ENCODE measurements at regions not wholly inside any gene's neighbourhood (a gene's known extent, or its start where the extent isn't known, plus 50 kb on each side); places are given as distances from the start of the nearest gene placed in this dataset.

DNA sequence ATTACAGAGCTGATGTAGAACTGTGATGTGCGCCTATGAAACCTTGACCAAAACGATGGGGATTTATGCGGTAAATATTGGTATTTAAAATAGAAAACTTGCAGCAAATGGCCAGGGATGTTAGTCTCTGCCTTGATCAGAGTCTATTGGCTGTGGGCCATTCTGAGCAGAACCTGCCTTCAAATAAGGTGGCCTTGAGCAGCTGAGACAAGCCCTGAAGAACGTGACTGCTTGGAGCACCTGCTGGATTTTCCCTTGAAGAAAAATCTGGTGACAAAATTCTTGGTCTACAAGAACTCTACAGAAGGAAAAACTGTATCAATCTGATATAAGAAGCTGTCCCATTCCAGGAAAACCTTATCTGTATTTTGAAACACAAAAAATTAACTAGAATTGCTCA is 820.1 kb upstream of the EPHA6 start:
- no peaks in the 10 kb centered on the region for H3K4me1 ChIP-seq
- H3K36me3 ChIP-seq = no peaks in the 10 kb centered on the region
- H3K27ac ChIP-seq = no peak overlapping the region
- WGBS, 2 donors = 87 to 89% methylated on average over 4 of the region's 4 CpGs
- TF ChIP-seq, protein P1, sequence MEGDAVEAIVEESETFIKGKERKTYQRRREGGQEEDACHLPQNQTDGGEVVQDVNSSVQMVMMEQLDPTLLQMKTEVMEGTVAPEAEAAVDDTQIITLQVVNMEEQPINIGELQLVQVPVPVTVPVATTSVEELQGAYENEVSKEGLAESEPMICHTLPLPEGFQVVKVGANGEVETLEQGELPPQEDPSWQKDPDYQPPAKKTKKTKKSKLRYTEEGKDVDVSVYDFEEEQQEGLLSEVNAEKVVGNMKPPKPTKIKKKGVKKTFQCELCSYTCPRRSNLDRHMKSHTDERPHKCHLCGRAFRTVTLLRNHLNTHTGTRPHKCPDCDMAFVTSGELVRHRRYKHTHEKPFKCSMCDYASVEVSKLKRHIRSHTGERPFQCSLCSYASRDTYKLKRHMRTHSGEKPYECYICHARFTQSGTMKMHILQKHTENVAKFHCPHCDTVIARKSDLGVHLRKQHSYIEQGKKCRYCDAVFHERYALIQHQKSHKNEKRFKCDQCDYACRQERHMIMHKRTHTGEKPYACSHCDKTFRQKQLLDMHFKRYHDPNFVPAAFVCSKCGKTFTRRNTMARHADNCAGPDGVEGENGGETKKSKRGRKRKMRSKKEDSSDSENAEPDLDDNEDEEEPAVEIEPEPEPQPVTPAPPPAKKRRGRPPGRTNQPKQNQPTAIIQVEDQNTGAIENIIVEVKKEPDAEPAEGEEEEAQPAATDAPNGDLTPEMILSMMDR (IDR thresholded peaks at IDR 0.05) = no peak
- TF ChIP-seq POLR2A (IDR thresholded peaks at IDR 0.05) = no peak
- no peaks in the 10 kb centered on the region for H3K27me3 ChIP-seq
- intact Hi-C loops (cut with DNase I) = no loop called here
- DNase-seq = no peak
- H3K9me3 ChIP-seq = no peaks in the 10 kb centered on the region
- no peak overlapping the region for H3K4me3 ChIP-seq (replicated peaks in 1 of 3)

DNA sequence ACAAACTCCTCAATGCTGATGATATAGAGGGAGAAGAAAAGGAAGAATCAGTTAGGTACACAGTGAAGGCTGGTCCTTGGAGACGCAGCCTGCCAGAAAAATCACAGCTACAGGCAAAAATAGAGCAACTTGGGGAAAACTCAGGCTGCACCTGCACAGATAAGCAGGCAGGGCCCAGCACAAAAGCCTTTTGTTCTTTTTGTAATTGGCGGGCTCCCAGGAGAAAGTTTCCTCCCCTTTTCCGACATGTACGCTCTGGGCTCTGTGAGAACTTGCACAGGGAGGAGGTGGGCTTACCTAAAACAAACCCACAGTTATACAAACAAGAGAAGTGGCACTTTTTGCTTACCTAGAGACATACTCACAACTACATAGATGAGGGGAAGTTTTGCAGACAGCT is 813.4 kb upstream of the EPHA6 start:
- TF ChIP-seq POLR2A (IDR thresholded peaks at IDR 0.05) = no peak
- TF ChIP-seq, protein P1 (IDR thresholded peaks at IDR 0.05) = no peak
- Histone ChIP-seq H3K27ac (no peak overlapping the region), H3K9me3 (no peaks in the 10 kb centered on the region), H3K27me3 (no peaks in the 10 kb centered on the region), H3K4me1 (peaks cover 0 to 1% of the 10 kb centered on the region in 2 donors), H3K4me3 (replicated peaks in 1 of 3) (no peak overlapping the region), H3K36me3 (no peaks in the 10 kb centered on the region)
- 50 to 65% methylated on average over 4 of the region's 4 CpGs for whole genome bisulfite sequencing, 2 donors
- intact Hi-C loops (cut with DNase I) = no loop called here
- no peak for DNase-seq

GRCh38 chr3:96007650-96008195 is 806.7 kb upstream of the EPHA6 start:
- H3K4me3 ChIP-seq (replicated peaks in 1 of 3) = no peak overlapping the region
- no peaks in the 10 kb centered on the region for H3K36me3 ChIP-seq
- intact Hi-C loops (cut with DNase I) = no loop called here
- TF ChIP-seq POLR2A (IDR thresholded peaks at IDR 0.05) = no peak
- TF ChIP-seq, protein P1 (IDR thresholded peaks at IDR 0.05) = no peak
- DNase-seq = no peak
- H3K27ac ChIP-seq = no peak overlapping the region
- H3K27me3 ChIP-seq = no peaks in the 10 kb centered on the region
- H3K4me1 ChIP-seq = peaks cover 0 to 3% of the 10 kb centered on the region in 2 donors
- no peaks in the 10 kb centered on the region for H3K9me3 ChIP-seq

DNA sequence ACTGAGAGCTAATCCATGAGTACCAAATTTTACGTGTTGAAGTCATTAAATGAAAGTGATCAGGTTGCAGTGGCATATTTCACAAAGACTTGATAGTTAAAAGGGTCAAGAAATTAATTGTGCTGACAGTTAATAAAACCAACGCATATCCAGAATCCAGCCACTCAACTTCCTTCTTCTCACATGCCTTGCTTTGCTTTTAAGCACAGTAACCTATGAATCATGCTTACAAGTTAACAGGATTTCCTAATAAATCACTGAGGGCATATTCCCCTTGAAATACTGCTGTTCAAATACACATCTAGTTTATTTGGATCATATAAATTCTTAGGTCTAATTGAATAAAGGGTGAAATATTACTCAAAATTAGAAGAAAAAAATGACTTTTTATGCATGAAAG is 801.5 kb upstream of the EPHA6 start:
- Histone ChIP-seq H3K36me3 (no peaks in the 10 kb centered on the region), H3K4me3 (replicated peaks in 1 of 3) (no peak overlapping the region), H3K27ac (no peak overlapping the region), H3K4me1 (no peaks in the 10 kb centered on the region), H3K9me3 (no peaks in the 10 kb centered on the region), H3K27me3 (no peaks in the 10 kb centered on the region)
- intact Hi-C loops (cut with DNase I) = no loop called here
- TF ChIP-seq, protein P1 (IDR thresholded peaks at IDR 0.05) = no peak
- no peak for TF ChIP-seq POLR2A (IDR thresholded peaks at IDR 0.05)
- no peak for DNase-seq
- 83 to 84% methylated on average over 2 of the region's 2 CpGs for WGBS, 2 donors

GRCh38 chr3:96017556-96017955 is 796.8 kb upstream of the EPHA6 start:
- Histone ChIP-seq H3K27ac (no peak overlapping the region), H3K9me3 (no peaks in the 10 kb centered on the region), H3K4me1 (no peaks in the 10 kb centered on the region), H3K27me3 (no peaks in the 10 kb centered on the region), H3K4me3 (replicated peaks in 1 of 3) (no peak overlapping the region), H3K36me3 (no peaks in the 10 kb centered on the region)
- no peak for TF ChIP-seq POLR2A (IDR thresholded peaks at IDR 0.05)
- TF ChIP-seq, protein P1 (IDR thresholded peaks at IDR 0.05) = no peak
- intact Hi-C loops (cut with DNase I) = no loop called here
- 72 to 81% methylated on average over 3 of the region's 3 CpGs for WGBS, 2 donors
- no peak for DNase-seq
